Osteocyte (in vitro differentiated cells): ENCODE measurements at regions not wholly inside any gene's neighbourhood (a gene's known extent, or its start where the extent isn't known, plus 50 kb on each side); places are given as distances from the start of the nearest gene placed in this dataset.

ENCODE experiments used
- DNase-seq: peaks from one replicate; pipeline ENCODE4 v3.0.0; 2021; ENCODE audit warnings: mixed read lengths; ENCODE audit not compliant: unreplicated experiment; ENCODE audit errors: extremely low spot score
- H3K27ac Mint-ChIP-seq: one replicate; pipeline ENCODE4 v1.8.0; 2021; ENCODE audit warnings: mild to moderate bottlenecking, mixed read lengths; ENCODE audit not compliant: unreplicated experiment
- H3K27me3 Mint-ChIP-seq: one replicate; pipeline ENCODE4 v1.8.0; 2021; ENCODE audit warnings: mixed read lengths; ENCODE audit not compliant: unreplicated experiment
- H3K36me3 Mint-ChIP-seq: one replicate; pipeline ENCODE4 v1.8.0; 2021; ENCODE audit warnings: mixed read lengths; ENCODE audit not compliant: unreplicated experiment
- H3K4me1 Mint-ChIP-seq: one replicate; pipeline ENCODE4 v1.8.0; 2021; ENCODE audit warnings: mixed read lengths; ENCODE audit not compliant: unreplicated experiment
- H3K4me3 Mint-ChIP-seq: one replicate; pipeline ENCODE4 v1.8.0; 2021; ENCODE audit warnings: mild to moderate bottlenecking, moderate library complexity, mixed read lengths; ENCODE audit not compliant: unreplicated experiment
- H3K9me3 Mint-ChIP-seq: one replicate; pipeline ENCODE4 v1.8.0; 2021; ENCODE audit warnings: mixed read lengths; ENCODE audit not compliant: unreplicated experiment
- TF ChIP-seq, protein P1 (sequence below): fragments of 200-600 bp; sonication (generic); IDR thresholded peaks from 2 replicates; pipeline ENCODE4 v1.5.0; 2021; ENCODE audit warnings: antibody characterized with exemption, mild to moderate bottlenecking, moderate library complexity

DNA sequence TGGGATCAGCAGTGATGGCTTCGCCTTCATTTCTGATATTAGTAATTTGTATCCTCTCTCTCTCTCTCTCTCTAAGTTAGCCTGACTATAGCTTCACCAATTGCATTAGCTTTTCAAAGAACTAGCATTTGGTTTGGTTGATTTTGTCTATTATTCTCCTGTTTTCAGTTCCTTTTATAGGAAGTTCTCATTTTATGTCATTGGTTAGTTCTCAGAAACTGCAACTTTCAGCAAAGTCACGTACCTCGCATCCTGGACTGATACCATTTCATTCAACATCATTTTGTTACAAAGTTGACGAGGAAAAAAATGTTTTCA, 450.8 kb downstream of the EIPR1 start:
- Mint-ChIP-seq H3K4me3 (no peak overlapping the region), H3K27ac (no peak overlapping the region), H3K4me1 (no peaks in the 10 kb centered on the region), H3K36me3 (no peaks in the 10 kb centered on the region), H3K27me3 (no peaks in the 10 kb centered on the region), H3K9me3 (peaks cover 24% of the 10 kb centered on the region)
- no peak for DNase-seq
- TF ChIP-seq, protein P1, sequence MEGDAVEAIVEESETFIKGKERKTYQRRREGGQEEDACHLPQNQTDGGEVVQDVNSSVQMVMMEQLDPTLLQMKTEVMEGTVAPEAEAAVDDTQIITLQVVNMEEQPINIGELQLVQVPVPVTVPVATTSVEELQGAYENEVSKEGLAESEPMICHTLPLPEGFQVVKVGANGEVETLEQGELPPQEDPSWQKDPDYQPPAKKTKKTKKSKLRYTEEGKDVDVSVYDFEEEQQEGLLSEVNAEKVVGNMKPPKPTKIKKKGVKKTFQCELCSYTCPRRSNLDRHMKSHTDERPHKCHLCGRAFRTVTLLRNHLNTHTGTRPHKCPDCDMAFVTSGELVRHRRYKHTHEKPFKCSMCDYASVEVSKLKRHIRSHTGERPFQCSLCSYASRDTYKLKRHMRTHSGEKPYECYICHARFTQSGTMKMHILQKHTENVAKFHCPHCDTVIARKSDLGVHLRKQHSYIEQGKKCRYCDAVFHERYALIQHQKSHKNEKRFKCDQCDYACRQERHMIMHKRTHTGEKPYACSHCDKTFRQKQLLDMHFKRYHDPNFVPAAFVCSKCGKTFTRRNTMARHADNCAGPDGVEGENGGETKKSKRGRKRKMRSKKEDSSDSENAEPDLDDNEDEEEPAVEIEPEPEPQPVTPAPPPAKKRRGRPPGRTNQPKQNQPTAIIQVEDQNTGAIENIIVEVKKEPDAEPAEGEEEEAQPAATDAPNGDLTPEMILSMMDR = no peak

DNA sequence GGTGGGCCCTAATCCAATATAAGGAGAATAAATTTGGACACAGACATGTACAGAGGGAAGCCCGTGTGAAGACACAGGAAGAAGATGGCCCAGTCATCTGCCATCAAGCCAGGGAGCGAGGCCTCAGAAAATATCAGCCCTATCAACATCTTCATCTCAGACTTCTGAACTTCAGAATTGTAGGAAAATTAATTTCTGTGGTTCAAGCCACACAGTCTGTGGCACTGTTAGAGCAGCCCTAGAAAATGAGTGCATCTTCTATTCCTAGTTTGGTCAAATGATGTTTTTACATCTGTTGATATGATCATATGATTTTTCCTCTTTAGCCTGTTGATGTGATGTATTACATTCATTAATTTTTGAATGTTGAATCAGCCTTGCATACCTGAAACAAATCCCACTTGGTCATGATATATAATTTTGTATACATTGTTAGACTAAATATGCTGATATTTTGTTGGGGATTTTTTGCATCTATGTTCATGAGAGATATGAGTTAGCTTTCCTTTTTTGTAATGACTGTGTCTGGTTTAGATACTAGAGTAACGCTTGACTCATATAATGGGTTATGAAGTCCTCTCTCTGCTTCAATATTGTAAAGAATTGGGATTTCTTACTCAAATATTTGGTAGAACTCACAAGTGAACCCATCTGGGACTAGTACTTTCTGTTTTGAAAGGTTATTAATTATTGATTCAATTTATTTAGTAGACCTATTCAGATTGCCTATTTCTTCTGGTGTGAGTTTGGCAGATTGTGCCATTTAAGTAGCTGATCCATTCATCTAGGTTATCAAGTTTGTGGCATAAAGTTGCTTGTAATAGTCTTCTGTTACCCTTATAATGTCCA, 451.4 kb downstream of the EIPR1 start:
- H3K27me3 Mint-ChIP-seq = no peaks in the 10 kb centered on the region
- no peaks in the 10 kb centered on the region for H3K36me3 Mint-ChIP-seq
- DNase-seq = no peak
- H3K4me1 Mint-ChIP-seq = no peaks in the 10 kb centered on the region
- H3K27ac Mint-ChIP-seq = no peak overlapping the region
- peaks cover 27% of the 10 kb centered on the region for H3K9me3 Mint-ChIP-seq
- TF ChIP-seq, protein P1 = no peak
- no peak overlapping the region for H3K4me3 Mint-ChIP-seq

DNA sequence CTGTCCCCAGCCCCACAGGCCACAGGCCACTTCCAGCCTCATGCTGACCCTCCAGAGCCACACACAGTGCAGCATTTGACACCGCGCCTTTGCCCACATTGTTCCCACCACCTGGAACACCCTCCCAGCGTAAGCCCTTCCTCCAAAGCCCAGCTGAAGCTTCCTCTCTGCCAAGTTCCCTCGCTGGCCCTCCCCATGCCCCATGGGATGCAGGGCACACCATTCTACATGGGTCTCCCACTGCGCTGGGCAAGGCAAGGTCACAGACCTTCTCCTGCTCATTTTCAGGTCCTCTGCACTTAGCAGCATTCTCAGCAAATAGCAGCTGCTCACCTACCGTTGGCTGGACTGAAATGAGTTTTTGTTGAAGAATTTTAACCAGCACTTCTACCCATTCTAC, 455.5 kb downstream of the EIPR1 start:
- H3K9me3 Mint-ChIP-seq = peaks cover 38% of the 10 kb centered on the region
- no peaks in the 10 kb centered on the region for H3K4me1 Mint-ChIP-seq
- TF ChIP-seq, protein P1 = no peak
- DNase-seq = no peak
- H3K36me3 Mint-ChIP-seq = no peaks in the 10 kb centered on the region
- no peak overlapping the region for H3K27ac Mint-ChIP-seq
- H3K4me3 Mint-ChIP-seq = no peak overlapping the region
- H3K27me3 Mint-ChIP-seq = no peaks in the 10 kb centered on the region

DNA sequence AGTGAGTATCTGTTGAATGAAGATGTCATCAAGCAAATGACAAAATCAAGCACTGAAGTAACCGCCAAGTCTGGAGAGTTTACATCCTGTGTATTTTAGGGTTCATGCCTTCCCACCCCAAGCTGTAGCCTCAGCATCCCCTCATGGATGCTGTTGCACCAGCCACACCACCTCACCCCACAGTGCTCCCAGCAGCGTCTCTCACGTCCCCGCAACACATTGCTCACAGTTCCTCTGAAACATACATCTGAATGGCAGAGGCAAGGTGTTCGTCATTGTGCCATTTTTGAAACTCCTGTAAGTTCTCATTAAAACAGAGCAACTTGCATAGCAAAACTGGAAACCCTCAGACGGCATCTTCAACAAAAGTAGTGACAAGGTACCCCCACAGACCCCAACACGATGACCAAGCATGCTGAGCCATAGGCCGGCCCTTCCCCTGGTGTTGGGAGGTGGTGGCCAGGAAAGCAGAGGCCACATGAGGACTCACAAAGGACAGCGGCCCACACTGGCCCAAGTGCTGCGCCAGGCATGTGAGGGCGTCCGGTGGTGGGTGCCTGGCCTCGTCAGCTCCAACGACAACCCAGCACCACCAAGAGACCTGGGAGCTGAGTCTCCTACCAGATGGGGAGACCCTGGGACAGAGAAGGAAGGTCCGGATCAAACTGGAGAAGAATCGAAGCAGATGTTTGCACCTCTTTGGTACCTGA, 456.5 kb downstream of the EIPR1 start:
- no peak overlapping the region for H3K27ac Mint-ChIP-seq
- TF ChIP-seq, protein P1 = no peak
- no peak overlapping the region for H3K4me3 Mint-ChIP-seq
- H3K4me1 Mint-ChIP-seq = no peaks in the 10 kb centered on the region
- no peaks in the 10 kb centered on the region for H3K36me3 Mint-ChIP-seq
- peaks cover 43% of the 10 kb centered on the region for H3K9me3 Mint-ChIP-seq
- no peaks in the 10 kb centered on the region for H3K27me3 Mint-ChIP-seq
- no peak for DNase-seq

DNA sequence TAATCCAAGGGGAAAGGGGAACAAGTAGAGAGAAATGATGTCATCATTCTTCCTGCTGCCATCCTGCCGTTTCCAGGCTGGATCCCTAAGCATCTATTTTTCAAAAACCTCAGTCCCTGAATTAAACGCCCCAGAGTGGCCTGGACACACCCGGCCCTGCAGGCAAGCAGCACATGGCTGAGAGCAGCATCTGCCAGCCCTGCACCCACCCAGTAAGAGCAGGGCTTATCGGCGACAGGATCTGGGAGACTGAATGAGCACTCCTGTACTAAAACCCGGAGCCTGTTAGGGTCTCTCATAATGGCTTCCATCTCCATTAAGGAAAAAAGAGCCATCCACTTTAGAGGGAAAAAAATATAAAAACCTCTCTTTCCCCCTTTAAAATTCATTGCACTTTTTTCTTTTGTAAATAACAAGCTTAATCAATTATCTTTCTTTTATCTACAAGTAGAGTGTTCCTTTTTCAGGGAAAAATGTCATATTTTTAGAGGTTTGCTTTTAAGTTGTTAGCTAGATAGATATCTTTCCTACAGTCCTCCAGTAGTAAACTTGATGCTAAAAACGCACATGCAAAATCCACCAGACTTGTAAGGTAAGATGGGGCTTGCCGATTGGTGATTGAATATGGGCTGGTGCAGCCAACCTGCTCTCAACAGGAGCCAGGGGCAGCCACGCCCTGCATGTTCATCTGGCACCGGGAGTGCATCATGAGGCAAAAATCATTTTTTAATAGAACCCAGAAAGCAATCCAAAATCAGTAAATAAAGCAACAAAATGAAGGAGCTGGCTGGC, 457.8 kb downstream of the EIPR1 start:
- H3K27ac Mint-ChIP-seq = no peak overlapping the region
- no peaks in the 10 kb centered on the region for H3K36me3 Mint-ChIP-seq
- no peaks in the 10 kb centered on the region for H3K27me3 Mint-ChIP-seq
- H3K9me3 Mint-ChIP-seq = peaks cover 45% of the 10 kb centered on the region
- no peak overlapping the region for H3K4me3 Mint-ChIP-seq
- no peaks in the 10 kb centered on the region for H3K4me1 Mint-ChIP-seq
- no peak for DNase-seq
- TF ChIP-seq, protein P1 = no peak
